Subcutaneous abdominal adipose tissue (tissue), 5 donors: ENCODE measurements at regions not wholly inside any gene's neighbourhood (a gene's known extent, or its start where the extent isn't known, plus 50 kb on each side); places are given as distances from the start of the nearest gene placed in this dataset.
"Not testable (repeated sequence)": the region's sequence is repeated elsewhere in the genome, so short reads cannot be mapped to it uniquely, and the experiment has no call there.

Experiments used
- H3K27ac ChIP-seq: one replicate; pipeline ENCODE4 v1.7.0; 2013; ENCODE audit warnings: low read depth, mild to moderate bottlenecking, inconsistent platforms, low read length, moderate library complexity
- H3K27me3 ChIP-seq, 5 donors: one replicate each; pipeline ENCODE4 v1.7.0; 2013; ENCODE audit warnings: low read length in 5 of 5, inconsistent platforms in 1 of 5; ENCODE audit not compliant: control insufficient read depth in 5 of 5, insufficient read depth in 4 of 5
- H3K36me3 ChIP-seq, 5 donors: one replicate each; pipeline ENCODE4 v1.7.0; 2013; ENCODE audit warnings: low read length in 5 of 5; ENCODE audit not compliant: control insufficient read depth in 5 of 5, insufficient read depth in 5 of 5
- H3K4me1 ChIP-seq, 5 donors: one replicate each; pipeline ENCODE4 v1.7.0; 2013; ENCODE audit warnings: low read length in 5 of 5, mild to moderate bottlenecking in 3 of 5, moderate library complexity in 1 of 5; ENCODE audit not compliant: control insufficient read depth in 5 of 5, insufficient read depth in 5 of 5
- H3K4me3 ChIP-seq, 5 donors: one replicate each; pipeline ENCODE4 v1.7.0; 2013; ENCODE audit warnings: low read length in 5 of 5, low read depth in 1 of 5
- H3K9ac ChIP-seq, 5 donors: one replicate each; pipeline ENCODE4 v1.7.0; 2013; ENCODE audit warnings: low read length in 5 of 5, mild to moderate bottlenecking in 4 of 5, moderate library complexity in 3 of 5
- H3K9me3 ChIP-seq, 5 donors: one replicate each; pipeline ENCODE4 v1.7.0; 2013; ENCODE audit warnings: low read length in 5 of 5; ENCODE audit not compliant: control insufficient read depth in 5 of 5
- donor health status: healthy.
- donor health status: healthy.
- donor health status: healthy.
- donor health status: healthy.
- donor health status: healthy.

GRCh38 chr4:106816496-106816895, 219.6 kb downstream of the DKK2 start:
- Histone ChIP-seq H3K9ac (no peak overlapping the region), H3K4me3 (no peak overlapping the region), H3K27me3 (no peaks in the 10 kb centered on the region), H3K4me1 (no peaks in the 10 kb centered on the region), H3K9me3 (no peaks in the 10 kb centered on the region), H3K27ac (no peak overlapping the region), H3K36me3 (no peaks in the 10 kb centered on the region)

DNA sequence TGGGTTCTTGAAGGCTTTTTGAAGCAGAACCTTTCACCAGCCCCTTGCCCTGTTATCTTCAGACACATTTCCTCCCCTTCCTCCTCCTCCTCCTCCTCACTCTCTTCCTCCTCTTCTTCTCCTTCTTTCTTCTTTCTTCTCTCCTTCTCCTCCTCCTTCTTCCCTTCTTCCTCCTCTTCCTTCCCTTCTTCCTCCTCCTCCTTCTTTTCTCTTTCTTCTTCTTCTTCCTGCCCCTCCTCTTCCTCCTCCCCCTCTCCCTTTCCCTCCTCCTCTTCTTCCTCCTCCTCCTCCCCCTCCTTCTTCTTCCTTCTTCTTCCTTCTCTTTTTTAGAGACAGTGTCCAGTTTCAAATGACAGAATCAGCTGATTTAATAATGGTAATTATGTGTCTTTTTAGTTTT, 226.0 kb downstream of the DKK2 start:
- H3K9ac ChIP-seq = no peak overlapping the region

GRCh38 chr4:106809076-106809475, 227.0 kb downstream of the DKK2 start:
- Histone ChIP-seq H3K9me3 (no peaks in the 10 kb centered on the region), H3K4me1 (no peaks in the 10 kb centered on the region), H3K4me3 (no peak overlapping the region), H3K36me3 (no peaks in the 10 kb centered on the region), H3K9ac (no peak overlapping the region), H3K27me3 (no peaks in the 10 kb centered on the region), H3K27ac (no peak overlapping the region)

More for the DNA sequence above, 226.0 kb downstream of the DKK2 start:
- Histone ChIP-seq H3K4me3 (no peak overlapping the region), H3K27ac (no peak overlapping the region), H3K27me3 (no peaks in the 10 kb centered on the region), H3K9me3 (no peaks in the 10 kb centered on the region), H3K4me1 (no peaks in the 10 kb centered on the region), H3K36me3 (no peaks in the 10 kb centered on the region)

DNA sequence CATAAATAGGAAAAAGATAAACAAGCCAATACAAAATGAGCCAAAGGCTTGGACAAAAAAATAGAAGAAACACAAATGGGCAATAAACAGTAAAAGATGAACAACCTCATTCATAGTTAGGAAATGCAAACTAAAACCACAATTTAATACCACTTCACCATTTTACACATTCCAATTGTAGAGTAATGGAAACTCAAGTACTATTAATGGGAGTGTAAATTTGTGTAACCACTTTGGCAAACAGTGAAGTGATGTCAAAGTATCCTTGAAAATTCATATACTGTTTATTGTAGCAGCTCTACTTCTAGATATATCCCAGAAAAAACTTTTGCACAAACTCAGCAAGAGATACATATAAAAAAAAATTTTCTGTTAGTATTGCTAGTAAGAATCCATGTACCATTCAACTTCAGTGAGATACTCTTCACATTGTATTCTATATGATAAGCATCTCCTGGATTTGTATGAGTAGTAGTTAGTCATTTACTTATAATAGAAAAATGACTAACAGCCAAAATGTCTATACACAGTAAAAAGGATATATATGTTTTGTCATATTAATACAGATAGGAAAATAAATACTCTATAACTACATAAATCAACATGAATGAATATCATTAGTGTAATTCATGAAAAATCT, 229.8 kb downstream of the DKK2 start:
- no peak overlapping the region for H3K4me3 ChIP-seq
- no peaks in the 10 kb centered on the region for H3K27me3 ChIP-seq
- no peaks in the 10 kb centered on the region for H3K4me1 ChIP-seq
- no peaks in the 10 kb centered on the region for H3K9me3 ChIP-seq
- no peak overlapping the region for H3K9ac ChIP-seq
- no peaks in the 10 kb centered on the region for H3K36me3 ChIP-seq
- H3K27ac ChIP-seq = no peak overlapping the region

- Histone ChIP-seq H3K9ac (no peak overlapping the region), H3K9me3 (no peaks in the 10 kb centered on the region), H3K27me3 (no peaks in the 10 kb centered on the region), H3K4me1 (no peaks in the 10 kb centered on the region), H3K36me3 (no peaks in the 10 kb centered on the region), H3K4me3 (no peak overlapping the region), H3K27ac (no peak overlapping the region)
These were observed 233.0 kb downstream of the DKK2 start for GRCh38 chr4:106803083-106803482.

- H3K4me3 ChIP-seq = no peak overlapping the region
- H3K4me1 ChIP-seq = no peaks in the 10 kb centered on the region
- no peaks in the 10 kb centered on the region for H3K27me3 ChIP-seq
- H3K9me3 ChIP-seq = no peaks in the 10 kb centered on the region
- H3K27ac ChIP-seq = no peak overlapping the region
- no peak overlapping the region for H3K9ac ChIP-seq
- no peaks in the 10 kb centered on the region for H3K36me3 ChIP-seq
These were observed 234.7 kb downstream of the DKK2 start for GRCh38 chr4:106801386-106801785.

GRCh38 chr4:106796876-106797275, 239.2 kb downstream of the DKK2 start:
- Histone ChIP-seq H3K4me1 (no peaks in the 10 kb centered on the region), H3K27me3 (no peaks in the 10 kb centered on the region), H3K36me3 (no peaks in the 10 kb centered on the region), H3K4me3 (no peak overlapping the region), H3K9ac (no peak overlapping the region), H3K27ac (no peak overlapping the region), H3K9me3 (no peaks in the 10 kb centered on the region)

- no peaks in the 10 kb centered on the region for H3K27me3 ChIP-seq
- H3K4me3 ChIP-seq = no peak overlapping the region
- no peaks in the 10 kb centered on the region for H3K9me3 ChIP-seq
- no peak overlapping the region for H3K27ac ChIP-seq
- H3K9ac ChIP-seq = no peak overlapping the region
- H3K36me3 ChIP-seq = no peaks in the 10 kb centered on the region
- no peaks in the 10 kb centered on the region for H3K4me1 ChIP-seq
These were observed 240.8 kb downstream of the DKK2 start for GRCh38 chr4:106795326-106795725.

DNA sequence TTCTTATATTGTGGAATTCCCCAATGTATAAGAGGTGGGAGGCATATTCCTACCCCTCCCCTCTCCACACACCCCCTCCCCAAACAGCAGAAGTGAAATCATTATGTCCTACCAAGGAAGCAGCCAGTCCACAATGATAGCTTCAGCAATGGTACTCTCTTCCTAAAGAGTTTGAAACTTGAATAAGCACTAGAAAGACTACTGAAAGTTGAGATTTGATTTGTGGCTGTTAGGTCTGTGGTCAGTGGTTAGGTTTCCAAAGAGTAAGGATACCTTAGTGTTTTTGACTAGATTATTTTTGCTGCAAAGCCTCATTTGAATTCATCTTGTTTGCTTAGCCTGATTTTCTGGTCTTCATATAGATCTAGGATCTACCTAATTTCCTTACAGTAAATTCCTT, 242.2 kb downstream of the DKK2 start:
- H3K4me3 ChIP-seq = no peak overlapping the region
- H3K9ac ChIP-seq = no peak overlapping the region
- H3K4me1 ChIP-seq = no peaks in the 10 kb centered on the region
- peaks cover 0 to 1% (median 0%) of the 10 kb centered on the region in 5 donors for H3K9me3 ChIP-seq
- no peak overlapping the region for H3K27ac ChIP-seq
- H3K36me3 ChIP-seq = no peaks in the 10 kb centered on the region
- no peaks in the 10 kb centered on the region for H3K27me3 ChIP-seq

DNA sequence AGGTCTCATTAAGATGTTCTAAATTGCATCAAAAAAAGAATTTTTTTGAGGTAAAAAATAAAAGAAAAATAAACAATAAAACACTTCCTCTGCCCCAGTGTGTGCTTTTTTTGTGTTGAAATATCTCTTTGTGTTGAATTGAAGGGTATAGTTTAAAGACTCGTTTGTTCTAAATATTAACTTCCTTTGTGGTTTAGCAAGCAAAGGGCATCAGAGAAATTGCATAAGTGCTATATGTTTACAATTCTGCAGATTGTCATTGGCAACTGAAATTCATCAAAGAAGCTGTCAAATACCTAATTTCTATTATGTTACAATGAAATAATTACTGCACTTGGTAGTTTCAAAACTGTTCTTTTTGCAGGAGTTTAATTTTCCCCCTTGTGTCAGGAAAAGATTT, 260.5 kb downstream of the DKK2 start:
- H3K27me3 ChIP-seq = no peaks in the 10 kb centered on the region
- no peak overlapping the region for H3K4me3 ChIP-seq
- H3K27ac ChIP-seq = no peak overlapping the region
- H3K9me3 ChIP-seq = no peaks in the 10 kb centered on the region
- no peaks in the 10 kb centered on the region for H3K4me1 ChIP-seq
- H3K36me3 ChIP-seq = no peaks in the 10 kb centered on the region
- H3K9ac ChIP-seq = no peak overlapping the region

DNA sequence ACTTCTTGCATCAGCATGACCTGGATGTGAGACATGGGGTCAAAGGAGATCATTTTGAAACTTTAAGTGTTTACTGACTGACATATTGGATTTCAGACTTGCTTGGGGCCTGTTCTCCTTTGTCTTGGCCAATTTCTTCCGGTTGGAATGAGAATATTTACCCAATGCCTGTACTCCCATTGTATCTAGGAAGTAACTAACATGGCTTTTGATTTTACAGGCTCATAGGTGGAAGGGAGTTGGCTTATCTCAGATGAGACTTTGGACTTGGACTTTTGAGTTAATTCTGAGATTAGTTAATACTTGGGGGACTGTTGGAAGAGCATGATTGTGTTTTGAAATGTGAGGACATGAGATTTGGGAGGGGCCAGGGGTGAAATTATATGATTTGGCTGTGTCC, 262.1 kb downstream of the DKK2 start:
- not testable (repeated sequence) for H3K4me1 ChIP-seq, H3K27me3 ChIP-seq, H3K36me3 ChIP-seq, H3K9ac ChIP-seq, H3K4me3 ChIP-seq, H3K27ac ChIP-seq, H3K9me3 ChIP-seq
